Epithelial cell of proximal tubule (primary cell): ENCODE measurements at regions not wholly inside any gene's neighbourhood (a gene's known extent, or its start where the extent isn't known, plus 50 kb on each side); places are given as distances from the start of the nearest gene placed in this dataset.

Experiments used
- DNase-seq: peaks from one replicate; pipeline ENCODE4 v3.0.0-alpha.2; 2011; ENCODE audit warnings: low read depth
- H3K4me3 ChIP-seq: 2 replicates; pipeline ENCODE4 v1.5.1; 2011; ENCODE audit warnings: low read depth, mild to moderate bottlenecking, low read length
- TF ChIP-seq, protein P1 (sequence below): conservative IDR thresholded peaks from 2 replicates; pipeline ENCODE4 v1.5.1; 2012; ENCODE audit warnings: low read depth, mild to moderate bottlenecking, low read length

DNA sequence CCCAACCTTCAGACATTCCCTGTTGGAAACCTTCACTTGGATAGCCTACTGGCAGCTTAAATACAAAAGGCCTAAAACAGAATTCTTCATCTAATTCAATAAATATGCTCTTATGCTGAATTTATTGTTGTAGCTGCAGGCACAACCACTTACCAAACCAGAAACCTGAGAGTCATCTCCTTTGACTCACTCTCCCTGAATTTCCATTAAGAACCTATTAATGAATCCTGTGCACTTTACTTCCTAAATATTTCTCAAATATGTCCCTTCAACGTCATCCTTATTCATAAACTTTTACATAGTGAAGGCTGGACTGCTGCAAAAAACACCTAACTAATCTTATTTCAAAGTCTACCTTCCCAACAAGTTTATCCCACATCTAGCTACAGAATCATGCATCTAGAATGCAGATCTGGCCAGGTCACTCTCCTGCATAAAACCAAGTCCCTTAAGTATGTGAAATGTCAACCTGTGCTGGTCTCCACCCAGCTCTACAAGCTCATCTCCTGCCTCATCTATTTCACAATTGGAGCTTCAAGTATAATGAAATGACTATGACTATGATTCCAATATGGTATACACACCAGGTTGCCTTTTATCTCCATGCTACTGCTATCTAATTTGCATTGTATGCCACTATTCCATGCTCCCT lies 354.2 kb downstream of the ZEB2 start:
- no peak for DNase-seq
- TF ChIP-seq, protein P1, sequence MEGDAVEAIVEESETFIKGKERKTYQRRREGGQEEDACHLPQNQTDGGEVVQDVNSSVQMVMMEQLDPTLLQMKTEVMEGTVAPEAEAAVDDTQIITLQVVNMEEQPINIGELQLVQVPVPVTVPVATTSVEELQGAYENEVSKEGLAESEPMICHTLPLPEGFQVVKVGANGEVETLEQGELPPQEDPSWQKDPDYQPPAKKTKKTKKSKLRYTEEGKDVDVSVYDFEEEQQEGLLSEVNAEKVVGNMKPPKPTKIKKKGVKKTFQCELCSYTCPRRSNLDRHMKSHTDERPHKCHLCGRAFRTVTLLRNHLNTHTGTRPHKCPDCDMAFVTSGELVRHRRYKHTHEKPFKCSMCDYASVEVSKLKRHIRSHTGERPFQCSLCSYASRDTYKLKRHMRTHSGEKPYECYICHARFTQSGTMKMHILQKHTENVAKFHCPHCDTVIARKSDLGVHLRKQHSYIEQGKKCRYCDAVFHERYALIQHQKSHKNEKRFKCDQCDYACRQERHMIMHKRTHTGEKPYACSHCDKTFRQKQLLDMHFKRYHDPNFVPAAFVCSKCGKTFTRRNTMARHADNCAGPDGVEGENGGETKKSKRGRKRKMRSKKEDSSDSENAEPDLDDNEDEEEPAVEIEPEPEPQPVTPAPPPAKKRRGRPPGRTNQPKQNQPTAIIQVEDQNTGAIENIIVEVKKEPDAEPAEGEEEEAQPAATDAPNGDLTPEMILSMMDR: no peak
- no peak overlapping the region for H3K4me3 ChIP-seq

DNA sequence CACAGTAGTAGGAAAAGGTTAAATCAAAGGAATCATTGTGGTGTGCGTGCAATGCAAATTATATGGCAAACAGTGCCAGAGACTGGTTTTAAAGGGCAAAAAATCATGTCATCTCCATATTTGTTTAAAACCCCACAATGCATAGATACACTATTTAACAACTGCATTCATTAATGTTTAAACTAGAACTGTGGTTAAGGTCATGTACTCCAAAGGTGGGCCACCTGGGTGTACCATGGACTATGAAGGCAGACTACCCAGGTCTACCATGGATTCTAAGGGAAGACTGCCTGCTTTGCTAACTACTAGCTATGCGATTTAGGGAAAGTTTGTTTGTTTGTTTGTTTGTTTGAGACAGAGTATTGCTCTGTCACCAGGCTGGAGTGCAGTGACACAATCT lies 356.3 kb downstream of the ZEB2 start:
- H3K4me3 ChIP-seq: no peak overlapping the region
- no peak for DNase-seq
- TF ChIP-seq, protein P1: no peak

DNA sequence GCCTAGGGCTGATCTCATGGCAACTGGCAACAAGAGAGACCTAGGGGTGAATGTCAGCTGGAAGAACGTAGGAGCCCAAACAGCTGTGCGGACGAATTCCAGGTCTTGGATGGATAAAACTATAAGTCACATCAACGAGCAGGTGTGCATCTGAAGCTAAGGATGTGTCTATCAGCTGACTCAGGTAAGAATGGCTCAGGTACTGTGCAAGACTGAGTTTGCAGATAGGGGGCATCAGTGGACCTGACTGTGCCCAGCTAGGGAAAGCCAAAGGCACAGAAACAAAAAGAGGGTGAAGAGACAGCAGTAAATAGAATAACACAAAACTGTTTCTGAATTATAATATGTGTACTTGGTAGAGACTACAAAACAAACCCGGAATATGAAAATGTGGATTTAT lies 357.3 kb downstream of the ZEB2 start:
- TF ChIP-seq, protein P1: peak; percentile 90
- no peak overlapping the region for H3K4me3 ChIP-seq
- no peak for DNase-seq

DNA sequence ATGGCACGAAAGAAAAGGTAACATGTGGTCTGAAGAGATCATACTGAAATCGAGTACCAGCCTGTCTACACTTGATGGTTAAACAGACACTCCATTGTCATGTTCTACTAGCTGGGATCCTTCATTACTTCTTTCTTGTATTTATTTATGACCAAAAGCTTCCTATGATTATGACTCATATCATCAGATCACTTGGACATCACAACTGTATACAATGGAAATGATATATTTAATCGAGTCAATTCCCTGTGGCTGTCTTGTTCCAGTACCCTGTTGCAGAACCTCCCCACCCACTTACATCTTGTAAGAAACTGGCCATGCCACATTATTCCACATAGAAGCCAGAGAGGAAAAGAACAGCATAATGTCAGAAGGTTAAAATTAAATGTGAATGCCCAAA lies 358.9 kb downstream of the ZEB2 start:
- no peak for DNase-seq
- no peak overlapping the region for H3K4me3 ChIP-seq
- TF ChIP-seq, protein P1: no peak

DNA sequence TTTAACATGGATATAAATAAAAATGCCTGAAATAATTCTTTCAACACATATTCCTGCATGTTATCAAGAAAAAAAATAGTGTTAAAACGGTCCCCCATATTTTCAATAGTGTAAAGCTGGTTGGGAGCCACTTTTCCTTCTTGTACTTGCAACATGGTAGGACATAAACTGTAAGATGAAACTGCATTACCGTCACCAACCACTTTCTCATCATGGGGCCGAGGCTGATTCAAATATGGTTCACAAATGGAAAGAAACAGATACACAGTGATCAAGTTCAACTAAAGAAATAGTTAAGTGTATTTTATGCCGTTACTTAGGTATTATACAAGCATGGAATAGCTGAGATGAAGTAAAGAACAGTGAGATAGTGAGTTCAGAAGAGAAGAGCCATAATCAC lies 360.7 kb downstream of the ZEB2 start:
- DNase-seq: no peak
- H3K4me3 ChIP-seq: no peak overlapping the region
- TF ChIP-seq, protein P1: no peak

DNA sequence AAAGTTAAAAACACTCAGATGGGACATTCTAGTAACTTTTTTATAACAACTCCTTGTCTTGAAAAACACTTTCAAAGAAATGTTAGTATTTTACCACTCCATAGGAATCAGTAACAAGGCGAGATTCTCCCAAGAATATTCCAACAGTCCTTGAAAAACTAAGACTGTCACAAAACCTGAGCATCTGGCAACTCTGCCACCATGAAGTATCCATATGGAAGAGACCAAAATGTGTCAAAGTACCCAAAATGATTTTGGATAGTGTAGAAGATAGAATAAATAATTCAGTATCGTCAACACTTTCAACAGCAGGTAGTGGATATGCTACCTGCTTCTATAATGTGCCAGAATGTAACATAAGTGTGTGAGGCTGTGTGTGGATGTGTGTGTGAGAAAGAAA lies 361.8 kb downstream of the ZEB2 start:
- TF ChIP-seq, protein P1: no peak
- no peak overlapping the region for H3K4me3 ChIP-seq
- no peak for DNase-seq
